ENCODE measurements at regions not wholly inside any gene's neighbourhood (a gene's known extent, or its start where the extent isn't known, plus 50 kb on each side); places are given as distances from the start of the nearest gene placed in this dataset.

DNA sequence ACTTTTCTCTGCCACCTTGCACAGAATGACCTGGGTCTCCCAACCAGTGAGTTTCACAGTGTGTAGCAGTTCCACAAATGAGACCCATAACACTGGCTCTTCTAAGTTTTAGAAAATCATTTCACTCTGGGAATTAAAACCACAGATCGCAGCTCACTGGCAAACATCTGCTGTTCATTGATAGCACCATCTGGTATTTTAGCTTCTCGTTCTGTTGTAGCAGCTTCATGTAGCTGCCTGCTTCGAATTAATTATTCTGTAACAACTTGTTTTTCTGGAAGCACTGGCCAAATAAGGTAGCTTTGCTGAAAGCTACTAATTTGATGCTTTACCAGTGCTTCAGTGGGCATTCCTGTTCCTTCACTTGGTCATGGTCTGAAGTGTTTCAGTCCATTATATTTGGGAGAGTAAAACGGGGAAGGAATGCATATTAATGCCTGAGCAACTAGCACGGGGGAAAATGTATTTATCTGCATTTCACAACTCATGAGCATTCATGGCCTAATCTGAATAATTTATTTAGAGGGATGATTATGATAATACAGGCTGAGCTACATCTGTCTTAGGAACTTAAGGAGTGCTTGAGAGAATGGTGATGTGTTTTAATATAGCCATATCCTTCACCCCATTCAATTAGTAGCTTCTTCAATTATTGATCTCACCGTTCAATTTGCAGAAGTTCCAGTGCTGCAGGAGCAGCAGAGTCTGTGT lies 447.4 kb downstream of the XPNPEP1 start:
- Histone ChIP-seq H3K4me1 (ENCODE audit: control insufficient read depth, insufficient read depth, low read length) (no peaks in the 10 kb centered on the region), H3K36me3 (ENCODE audit: control insufficient read depth, insufficient read depth, low read length, severe bottlenecking) (no peaks in the 10 kb centered on the region), H3K9me3 (ENCODE audit: control insufficient read depth, low read length) (no peaks in the 10 kb centered on the region), H3K4me3 (ENCODE audit: low read length) (no peak overlapping the region), H3K9ac (ENCODE audit: low read length) (no peak overlapping the region), H3K27me3 (replicated peaks; ENCODE audit: control insufficient read depth, insufficient read depth, low read length) (no peaks in the 10 kb centered on the region)
- no peak for DNase-seq (ENCODE audit: low read depth)

GRCh38 chr10:109474812-109475211 lies 448.5 kb downstream of the XPNPEP1 start:
- Histone ChIP-seq H3K27me3 (replicated peaks; ENCODE audit: control insufficient read depth, insufficient read depth, low read length) (no peaks in the 10 kb centered on the region), H3K36me3 (ENCODE audit: control insufficient read depth, insufficient read depth, low read length, severe bottlenecking) (no peaks in the 10 kb centered on the region), H3K4me3 (ENCODE audit: low read length) (no peak overlapping the region), H3K9me3 (ENCODE audit: control insufficient read depth, low read length) (no peaks in the 10 kb centered on the region), H3K4me1 (ENCODE audit: control insufficient read depth, insufficient read depth, low read length) (no peaks in the 10 kb centered on the region), H3K9ac (ENCODE audit: low read length) (no peak overlapping the region)
- DNase-seq (ENCODE audit: low read depth) = no peak

GRCh38 chr10:109474261-109474660 lies 449.1 kb downstream of the XPNPEP1 start:
- no peak for DNase-seq (ENCODE audit: low read depth)
- Histone ChIP-seq H3K36me3 (ENCODE audit: control insufficient read depth, insufficient read depth, low read length, severe bottlenecking) (no peaks in the 10 kb centered on the region), H3K9ac (ENCODE audit: low read length) (no peak overlapping the region), H3K4me1 (ENCODE audit: control insufficient read depth, insufficient read depth, low read length) (no peaks in the 10 kb centered on the region), H3K27me3 (replicated peaks; ENCODE audit: control insufficient read depth, insufficient read depth, low read length) (no peaks in the 10 kb centered on the region), H3K9me3 (ENCODE audit: control insufficient read depth, low read length) (no peaks in the 10 kb centered on the region), H3K4me3 (ENCODE audit: low read length) (no peak overlapping the region)

- no peaks in the 10 kb centered on the region for H3K4me1 ChIP-seq (ENCODE audit: control insufficient read depth, insufficient read depth, low read length)
- no peak for DNase-seq (ENCODE audit: low read depth)
- H3K36me3 ChIP-seq (ENCODE audit: control insufficient read depth, insufficient read depth, low read length, severe bottlenecking) = no peaks in the 10 kb centered on the region
- no peak overlapping the region for H3K9ac ChIP-seq (ENCODE audit: low read length)
- no peaks in the 10 kb centered on the region for H3K27me3 ChIP-seq (replicated peaks; ENCODE audit: control insufficient read depth, insufficient read depth, low read length)
- no peak overlapping the region for H3K4me3 ChIP-seq (ENCODE audit: low read length)
- no peaks in the 10 kb centered on the region for H3K9me3 ChIP-seq (ENCODE audit: control insufficient read depth, low read length)
These were observed 455.8 kb downstream of the XPNPEP1 start for GRCh38 chr10:109467551-109467950.

GRCh38 chr10:109464949-109465348 lies 458.4 kb downstream of the XPNPEP1 start:
- no peak for DNase-seq (ENCODE audit: low read depth)
- H3K4me1 ChIP-seq (ENCODE audit: control insufficient read depth, insufficient read depth, low read length) = no peaks in the 10 kb centered on the region
- no peaks in the 10 kb centered on the region for H3K9me3 ChIP-seq (ENCODE audit: control insufficient read depth, low read length)
- no peaks in the 10 kb centered on the region for H3K27me3 ChIP-seq (replicated peaks; ENCODE audit: control insufficient read depth, insufficient read depth, low read length)
- no peak overlapping the region for H3K9ac ChIP-seq (ENCODE audit: low read length)
- H3K4me3 ChIP-seq (ENCODE audit: low read length) = no peak overlapping the region
- no peaks in the 10 kb centered on the region for H3K36me3 ChIP-seq (ENCODE audit: control insufficient read depth, insufficient read depth, low read length, severe bottlenecking)

DNA sequence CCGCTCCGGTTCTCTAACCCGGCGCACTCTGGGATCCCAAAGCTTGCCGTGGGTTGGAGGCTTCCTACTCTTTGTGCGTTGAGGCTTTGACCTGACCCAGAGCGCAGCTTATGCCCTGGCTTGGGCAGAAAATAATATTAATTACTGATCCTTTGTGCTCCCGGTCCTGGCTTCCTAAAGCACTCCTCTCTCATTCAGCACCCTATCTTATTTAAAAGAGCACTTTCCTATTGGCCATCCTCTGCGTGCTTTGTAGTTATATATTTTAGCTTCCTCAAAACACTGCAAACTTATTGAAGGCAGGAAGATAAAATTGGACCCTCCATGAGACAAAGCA lies 466.0 kb downstream of the XPNPEP1 start:
- H3K36me3 ChIP-seq (ENCODE audit: control insufficient read depth, insufficient read depth, low read length, severe bottlenecking) = no peaks in the 10 kb centered on the region
- no peak overlapping the region for H3K9ac ChIP-seq (ENCODE audit: low read length)
- peaks cover 9% of the 10 kb centered on the region for H3K9me3 ChIP-seq (ENCODE audit: control insufficient read depth, low read length)
- H3K27me3 ChIP-seq (replicated peaks; ENCODE audit: control insufficient read depth, insufficient read depth, low read length) = peaks cover 40% of the 10 kb centered on the region
- no peak for DNase-seq (ENCODE audit: low read depth)
- H3K4me3 ChIP-seq (ENCODE audit: low read length) = no peak overlapping the region
- no peaks in the 10 kb centered on the region for H3K4me1 ChIP-seq (ENCODE audit: control insufficient read depth, insufficient read depth, low read length)

GRCh38 chr10:109456566-109457301 lies 466.6 kb downstream of the XPNPEP1 start:
- H3K27me3 ChIP-seq (replicated peaks; ENCODE audit: control insufficient read depth, insufficient read depth, low read length) = peaks cover 40% of the 10 kb centered on the region
- DNase-seq (ENCODE audit: low read depth) = no peak

DNA sequence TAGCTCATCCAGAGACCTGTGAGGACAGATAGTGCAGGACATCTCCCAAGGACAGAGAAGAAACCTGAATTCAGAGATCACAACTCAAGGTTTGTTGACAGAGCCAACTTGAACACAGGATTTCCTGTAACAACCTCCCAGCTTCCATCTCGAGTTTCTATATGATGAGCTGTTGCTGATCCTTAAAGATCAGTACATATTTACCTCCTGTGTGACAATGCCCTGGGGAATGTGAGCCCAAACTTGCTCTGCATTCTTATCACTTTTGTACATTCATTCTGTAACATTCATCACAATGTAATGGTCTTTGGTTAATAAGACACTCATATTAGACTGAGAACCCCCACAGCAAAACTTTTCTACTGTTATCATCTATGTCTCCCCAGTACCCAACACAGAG lies 468.6 kb downstream of the XPNPEP1 start:
- Histone ChIP-seq H3K4me1 (ENCODE audit: control insufficient read depth, insufficient read depth, low read length) (no peaks in the 10 kb centered on the region), H3K36me3 (ENCODE audit: control insufficient read depth, insufficient read depth, low read length, severe bottlenecking) (no peaks in the 10 kb centered on the region), H3K9ac (ENCODE audit: low read length) (no peak overlapping the region), H3K4me3 (ENCODE audit: low read length) (no peak overlapping the region), H3K9me3 (ENCODE audit: control insufficient read depth, low read length) (peaks cover 9% of the 10 kb centered on the region), H3K27me3 (replicated peaks; ENCODE audit: control insufficient read depth, insufficient read depth, low read length) (peaks cover 40% of the 10 kb centered on the region)
- no peak for DNase-seq (ENCODE audit: low read depth)

More at GRCh38 chr10:109456566-109457301, 466.6 kb downstream of the XPNPEP1 start:
- H3K4me3 ChIP-seq (ENCODE audit: low read length) = no peak overlapping the region
- H3K36me3 ChIP-seq (ENCODE audit: control insufficient read depth, insufficient read depth, low read length, severe bottlenecking) = no peaks in the 10 kb centered on the region
- peaks cover 9% of the 10 kb centered on the region for H3K9me3 ChIP-seq (ENCODE audit: control insufficient read depth, low read length)
- H3K9ac ChIP-seq (ENCODE audit: low read length) = no peak overlapping the region
- no peaks in the 10 kb centered on the region for H3K4me1 ChIP-seq (ENCODE audit: control insufficient read depth, insufficient read depth, low read length)

DNA sequence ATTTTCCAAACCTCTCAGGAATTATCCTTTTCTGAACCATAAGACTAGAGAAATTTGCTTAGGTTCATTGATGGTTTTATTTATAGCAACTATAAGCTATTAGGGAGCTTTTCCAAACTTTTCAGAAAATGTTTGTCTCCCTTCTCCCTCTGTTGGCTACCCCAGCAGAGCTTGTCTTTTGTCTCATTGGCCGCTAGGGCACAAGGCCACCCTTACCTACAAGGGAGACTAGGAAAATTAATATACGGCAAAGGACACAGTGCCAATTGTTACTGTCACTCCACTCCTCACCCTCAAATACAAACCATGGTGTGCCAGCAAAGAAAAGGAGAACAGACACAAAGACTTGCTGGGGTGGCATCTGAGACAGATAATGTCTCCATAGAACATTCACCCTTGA lies 471.4 kb downstream of the XPNPEP1 start:
- H3K9me3 ChIP-seq (ENCODE audit: control insufficient read depth, low read length) = no peaks in the 10 kb centered on the region
- DNase-seq (ENCODE audit: low read depth) = no peak
- H3K27me3 ChIP-seq (replicated peaks; ENCODE audit: control insufficient read depth, insufficient read depth, low read length) = peaks cover 23% of the 10 kb centered on the region
- H3K36me3 ChIP-seq (ENCODE audit: control insufficient read depth, insufficient read depth, low read length, severe bottlenecking) = no peaks in the 10 kb centered on the region
- H3K4me3 ChIP-seq (ENCODE audit: low read length) = no peak overlapping the region
- no peaks in the 10 kb centered on the region for H3K4me1 ChIP-seq (ENCODE audit: control insufficient read depth, insufficient read depth, low read length)
- no peak overlapping the region for H3K9ac ChIP-seq (ENCODE audit: low read length)

GRCh38 chr10:109450702-109451101 lies 472.6 kb downstream of the XPNPEP1 start:
- Histone ChIP-seq H3K4me1 (ENCODE audit: control insufficient read depth, insufficient read depth, low read length) (no peaks in the 10 kb centered on the region), H3K9me3 (ENCODE audit: control insufficient read depth, low read length) (no peaks in the 10 kb centered on the region), H3K27me3 (replicated peaks; ENCODE audit: control insufficient read depth, insufficient read depth, low read length) (peaks cover 13% of the 10 kb centered on the region), H3K36me3 (ENCODE audit: control insufficient read depth, insufficient read depth, low read length, severe bottlenecking) (no peaks in the 10 kb centered on the region), H3K9ac (ENCODE audit: low read length) (no peak overlapping the region), H3K4me3 (ENCODE audit: low read length) (no peak overlapping the region)
- DNase-seq (ENCODE audit: low read depth) = no peak

- H3K4me1 ChIP-seq (ENCODE audit: control insufficient read depth, insufficient read depth, low read length) = peaks cover 2% of the 10 kb centered on the region
- H3K36me3 ChIP-seq (ENCODE audit: control insufficient read depth, insufficient read depth, low read length, severe bottlenecking) = no peaks in the 10 kb centered on the region
- H3K4me3 ChIP-seq (ENCODE audit: low read length) = no peak overlapping the region
- no peaks in the 10 kb centered on the region for H3K9me3 ChIP-seq (ENCODE audit: control insufficient read depth, low read length)
- H3K9ac ChIP-seq (ENCODE audit: low read length) = no peak overlapping the region
- DNase-seq (ENCODE audit: low read depth) = no peak
- no peaks in the 10 kb centered on the region for H3K27me3 ChIP-seq (replicated peaks; ENCODE audit: control insufficient read depth, insufficient read depth, low read length)
These were observed 489.9 kb downstream of the XPNPEP1 start for GRCh38 chr10:109433434-109433833.

Data from adipocyte (in vitro differentiated cells).